ENCODE measurements at regions not wholly inside any gene's neighbourhood (a gene's known extent, or its start where the extent isn't known, plus 50 kb on each side); places are given as distances from the start of the nearest gene placed in this dataset.

GRCh38 chr7:3164380-3164792 is 120.7 kb upstream of the CARD11 start:
- Histone ChIP-seq H3K4me2 (no peak overlapping the region), H3K9me3 (no peaks in the 10 kb centered on the region), H3K27ac (no peak overlapping the region), H3K4me3 (no peak overlapping the region), H3K4me1 (no peaks in the 10 kb centered on the region)
- FAIRE-seq (no peak), DNase-seq (ENCODE audit: low read depth in 1 of 2, low spot score in 1 of 2) (no peak), ATAC-seq (no peak)
- WGBS (ENCODE audit: missing lambda C conversion rate): 64% methylated on average over 10 of the region's 10 CpGs
- ChIA-PET POLR2A (interaction anchor here (0.6 kb wide), 1 partner anchor 1967 kb away, joined by 7 read pairs; no protein-coding TSS in a partner anchor), CTCF (interaction anchor here (0.9 to 1.6 kb wide), 4 partner anchors 10 to 299 kb away, joined by 4 to 8 read pairs (median 5); no protein-coding TSS in a partner anchor)
- TF ChIP-seq SREBF2 (IDR thresholded peaks at IDR 0.05) (no peak), RCOR1 (IDR thresholded peaks at IDR 0.05; ENCODE audit: low read depth, low read length) (no peak), HOXB5 (CRISPR knock-in tag; IDR thresholded peaks at IDR 0.05) (no peak), RNF2 (IDR thresholded peaks at IDR 0.05; ENCODE audit: borderline replicate concordance, low read depth) (no peak), ZSCAN20 (CRISPR knock-in tag; IDR thresholded peaks at IDR 0.05) (no peak), HOXB13 (CRISPR knock-in tag; IDR thresholded peaks at IDR 0.05; ENCODE audit: low read depth) (no peak), FOXS1 (CRISPR knock-in tag; IDR thresholded peaks at IDR 0.05) (no peak), ZC3H11A (IDR thresholded peaks at IDR 0.05) (no peak), CEBPB (IDR thresholded peaks at IDR 0.05) (no peak), NFE2L2 (conservative IDR thresholded peaks at IDR 0.05; ENCODE audit: low read length) (no peak)

GRCh38 chr7:3165681-3166580 is 122.3 kb upstream of the CARD11 start:
- no peaks in the 10 kb centered on the region for H3K4me1 ChIP-seq
- ChIA-PET POLR2A (no interaction called here), CTCF (no interaction called here)
- FAIRE-seq: no peak
- H3K4me3 ChIP-seq: no peak overlapping the region
- no peak overlapping the region for H3K4me2 ChIP-seq
- DNase-seq (ENCODE audit: low read depth in 1 of 2, low spot score in 1 of 2): no peak
- H3K27ac ChIP-seq: no peak overlapping the region
- no peak for TF ChIP-seq RAD21 (conservative IDR thresholded peaks at IDR 0.05 in 1 of 2, IDR thresholded peaks at IDR 0.05 in 1 of 2)
- no peak for TF ChIP-seq CHD2 (IDR thresholded peaks at IDR 0.05; ENCODE audit: low read length, partially characterized antibody)
- no peak for TF ChIP-seq JUNB (IDR thresholded peaks at IDR 0.05)
- TF ChIP-seq CBX2 (IDR thresholded peaks at IDR 0.05; ENCODE audit: borderline replicate concordance, low read depth): no peak
- TF ChIP-seq ZNF302 (CRISPR knock-in tag; IDR thresholded peaks at IDR 0.05): no peak
- no peak for TF ChIP-seq ESRRA (IDR thresholded peaks at IDR 0.05; ENCODE audit: borderline replicate concordance, low read length)
- TF ChIP-seq BCL3 (IDR thresholded peaks at IDR 0.05): no peak
- TF ChIP-seq SMC3 (IDR thresholded peaks at IDR 0.05): no peak
- no peak for TF ChIP-seq RFX5 (IDR thresholded peaks at IDR 0.05)
- TF ChIP-seq EHMT2 (IDR thresholded peaks at IDR 0.05; ENCODE audit: low read depth): no peak
- TF ChIP-seq HDAC2 (IDR thresholded peaks at IDR 0.05): no peak
- no peak for TF ChIP-seq HOXB5 (CRISPR knock-in tag; IDR thresholded peaks at IDR 0.05)
- TF ChIP-seq CBX8 (IDR thresholded peaks at IDR 0.05): no peak
- no peak for TF ChIP-seq ZSCAN20 (CRISPR knock-in tag; IDR thresholded peaks at IDR 0.05)
- WGBS (ENCODE audit: missing lambda C conversion rate): 64% methylated on average over 21 of the region's 21 CpGs
- ATAC-seq: no peak
- H3K9me3 ChIP-seq: no peaks in the 10 kb centered on the region

GRCh38 chr7:3167551-3167950 is 123.9 kb upstream of the CARD11 start:
- no peak overlapping the region for H3K4me3 ChIP-seq
- WGBS (ENCODE audit: missing lambda C conversion rate): 38% methylated on average over 5 of the region's 5 CpGs
- FAIRE-seq: no peak
- ChIA-PET POLR2A (no interaction called here), CTCF (no interaction called here)
- no peak overlapping the region for H3K4me2 ChIP-seq
- no peaks in the 10 kb centered on the region for H3K4me1 ChIP-seq
- no peak for ATAC-seq
- TF ChIP-seq ZC3H11A (IDR thresholded peaks at IDR 0.05): no peak
- no peak for TF ChIP-seq ZFP36 (IDR thresholded peaks at IDR 0.05; ENCODE audit: borderline replicate concordance, partially characterized antibody)
- TF ChIP-seq CBX8 (IDR thresholded peaks at IDR 0.05): no peak
- no peak for TF ChIP-seq NFE2L2 (conservative IDR thresholded peaks at IDR 0.05; ENCODE audit: low read length)
- no peak for TF ChIP-seq MAX (IDR thresholded peaks at IDR 0.05)
- peaks cover 6% of the 10 kb centered on the region; the same call in 1 of the 3 replicates for H3K9me3 ChIP-seq
- no peak overlapping the region for H3K27ac ChIP-seq
- no peak for DNase-seq (ENCODE audit: low read depth in 1 of 2, low spot score in 1 of 2)

All from A549 (cell line).